ENCODE measurements at regions not wholly inside any gene's neighbourhood (a gene's known extent, or its start where the extent isn't known, plus 50 kb on each side); places are given as distances from the start of the nearest gene placed in this dataset.

DNA sequence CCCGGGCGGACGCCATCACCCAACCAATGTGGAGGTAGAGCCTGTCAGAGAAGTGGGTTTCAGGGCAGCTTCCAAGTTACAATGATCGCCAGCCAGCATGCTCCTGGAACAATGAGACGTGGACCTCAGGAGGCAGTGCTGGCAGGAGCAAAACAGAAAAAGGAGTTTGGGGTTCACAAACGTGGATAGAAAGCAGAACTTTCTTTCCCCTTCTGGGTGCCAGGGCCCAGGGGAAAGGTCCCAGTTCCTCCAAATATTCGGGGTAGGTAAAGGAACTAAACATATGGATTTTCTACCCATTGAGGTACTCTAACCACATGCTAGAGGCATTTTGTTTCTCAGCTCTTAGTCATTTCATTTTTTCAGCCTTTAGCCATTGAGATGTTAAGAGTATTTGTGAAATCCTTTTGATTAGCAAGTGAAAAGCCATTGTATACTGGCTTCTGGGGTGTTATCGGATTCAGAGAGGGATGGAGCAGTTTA is 488.4 kb upstream of the ADGRL2 start:
- CTCF ChIA-PET: no interaction called here
- POLR2A ChIA-PET: no interaction called here

DNA sequence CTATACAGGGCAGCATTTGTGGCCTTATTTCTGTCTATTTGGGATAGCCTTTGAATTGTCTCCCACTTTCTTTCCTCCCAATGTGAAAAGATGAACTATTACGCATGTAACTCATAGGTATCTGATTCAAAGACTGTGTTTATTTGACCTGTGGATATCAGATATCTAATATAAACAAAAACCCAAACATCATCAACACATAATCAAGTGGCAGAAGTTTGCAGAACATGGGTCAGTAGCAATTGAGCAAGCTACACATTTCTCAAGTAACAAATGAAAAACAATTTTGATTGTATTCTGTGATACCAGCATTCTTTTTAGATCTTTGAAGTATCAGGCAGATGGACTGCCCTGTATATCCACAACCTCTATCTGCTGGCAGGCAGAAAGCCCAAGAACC is 490.5 kb upstream of the ADGRL2 start:
- no peaks in the 10 kb centered on the region for H3K4me1 ChIP-seq (ENCODE audit: control insufficient read depth, insufficient read depth, low read length)
- ATAC-seq (no peak), DNase-seq (ENCODE audit: low read depth, low spot score) (no peak)
- CTCF ChIA-PET: no interaction called here
- BruUV-seq (replicated peaks): no TSS peak
- no peaks in the 10 kb centered on the region for H3K27me3 ChIP-seq (ENCODE audit: control insufficient read depth, insufficient read depth, low read length)
- POLR2A ChIA-PET: no interaction called here
- no peak overlapping the region for H3K27ac ChIP-seq (ENCODE audit: low read length)
- in situ Hi-C loops (cut with HindIII; ENCODE audit: low pct_unique_long_range_greater_than_20kb, low sequenced_read_pairs) (no loop called here), intact Hi-C loops (cut with micrococcal nuclease; ENCODE audit: unreplicated experiment) (loop anchor here (10.0 kb wide), 1 partner anchor 125 kb away; no protein-coding TSS in a partner anchor)
- no peak overlapping the region for H3K4me3 ChIP-seq (ENCODE audit: low read depth in 2 of 2, low read length in 2 of 2)
- no peak for TF ChIP-seq TCF7L2 (IDR thresholded peaks at IDR 0.05; ENCODE audit: low read depth, low read length)
- TF ChIP-seq, protein P1, sequence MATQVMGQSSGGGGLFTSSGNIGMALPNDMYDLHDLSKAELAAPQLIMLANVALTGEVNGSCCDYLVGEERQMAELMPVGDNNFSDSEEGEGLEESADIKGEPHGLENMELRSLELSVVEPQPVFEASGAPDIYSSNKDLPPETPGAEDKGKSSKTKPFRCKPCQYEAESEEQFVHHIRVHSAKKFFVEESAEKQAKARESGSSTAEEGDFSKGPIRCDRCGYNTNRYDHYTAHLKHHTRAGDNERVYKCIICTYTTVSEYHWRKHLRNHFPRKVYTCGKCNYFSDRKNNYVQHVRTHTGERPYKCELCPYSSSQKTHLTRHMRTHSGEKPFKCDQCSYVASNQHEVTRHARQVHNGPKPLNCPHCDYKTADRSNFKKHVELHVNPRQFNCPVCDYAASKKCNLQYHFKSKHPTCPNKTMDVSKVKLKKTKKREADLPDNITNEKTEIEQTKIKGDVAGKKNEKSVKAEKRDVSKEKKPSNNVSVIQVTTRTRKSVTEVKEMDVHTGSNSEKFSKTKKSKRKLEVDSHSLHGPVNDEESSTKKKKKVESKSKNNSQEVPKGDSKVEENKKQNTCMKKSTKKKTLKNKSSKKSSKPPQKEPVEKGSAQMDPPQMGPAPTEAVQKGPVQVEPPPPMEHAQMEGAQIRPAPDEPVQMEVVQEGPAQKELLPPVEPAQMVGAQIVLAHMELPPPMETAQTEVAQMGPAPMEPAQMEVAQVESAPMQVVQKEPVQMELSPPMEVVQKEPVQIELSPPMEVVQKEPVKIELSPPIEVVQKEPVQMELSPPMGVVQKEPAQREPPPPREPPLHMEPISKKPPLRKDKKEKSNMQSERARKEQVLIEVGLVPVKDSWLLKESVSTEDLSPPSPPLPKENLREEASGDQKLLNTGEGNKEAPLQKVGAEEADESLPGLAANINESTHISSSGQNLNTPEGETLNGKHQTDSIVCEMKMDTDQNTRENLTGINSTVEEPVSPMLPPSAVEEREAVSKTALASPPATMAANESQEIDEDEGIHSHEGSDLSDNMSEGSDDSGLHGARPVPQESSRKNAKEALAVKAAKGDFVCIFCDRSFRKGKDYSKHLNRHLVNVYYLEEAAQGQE (IDR thresholded peaks at IDR 0.05; ENCODE audit: insufficient read depth in 1 of 2, low read depth in 2 of 2, low read length in 1 of 2): no peak
- no peak for TF ChIP-seq POLR2AphosphoS5 (IDR thresholded peaks at IDR 0.05; ENCODE audit: low read depth, low read length)
- no peak for TF ChIP-seq SIN3A (IDR thresholded peaks at IDR 0.05; ENCODE audit: borderline replicate concordance, insufficient read depth, low read depth, low read length)
- TF ChIP-seq, protein P2, sequence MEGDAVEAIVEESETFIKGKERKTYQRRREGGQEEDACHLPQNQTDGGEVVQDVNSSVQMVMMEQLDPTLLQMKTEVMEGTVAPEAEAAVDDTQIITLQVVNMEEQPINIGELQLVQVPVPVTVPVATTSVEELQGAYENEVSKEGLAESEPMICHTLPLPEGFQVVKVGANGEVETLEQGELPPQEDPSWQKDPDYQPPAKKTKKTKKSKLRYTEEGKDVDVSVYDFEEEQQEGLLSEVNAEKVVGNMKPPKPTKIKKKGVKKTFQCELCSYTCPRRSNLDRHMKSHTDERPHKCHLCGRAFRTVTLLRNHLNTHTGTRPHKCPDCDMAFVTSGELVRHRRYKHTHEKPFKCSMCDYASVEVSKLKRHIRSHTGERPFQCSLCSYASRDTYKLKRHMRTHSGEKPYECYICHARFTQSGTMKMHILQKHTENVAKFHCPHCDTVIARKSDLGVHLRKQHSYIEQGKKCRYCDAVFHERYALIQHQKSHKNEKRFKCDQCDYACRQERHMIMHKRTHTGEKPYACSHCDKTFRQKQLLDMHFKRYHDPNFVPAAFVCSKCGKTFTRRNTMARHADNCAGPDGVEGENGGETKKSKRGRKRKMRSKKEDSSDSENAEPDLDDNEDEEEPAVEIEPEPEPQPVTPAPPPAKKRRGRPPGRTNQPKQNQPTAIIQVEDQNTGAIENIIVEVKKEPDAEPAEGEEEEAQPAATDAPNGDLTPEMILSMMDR (IDR thresholded peaks at IDR 0.05): no peak
- no peaks in the 10 kb centered on the region for H3K9me3 ChIP-seq (ENCODE audit: control insufficient read depth, insufficient read depth, low read depth, low read length)
- no peaks in the 10 kb centered on the region for H3K36me3 ChIP-seq (ENCODE audit: control insufficient read depth, insufficient read depth, low read length)

More for the DNA sequence above, 488.4 kb upstream of the ADGRL2 start:
- Histone ChIP-seq H3K4me3 (ENCODE audit: low read depth in 2 of 2, low read length in 2 of 2) (no peak overlapping the region), H3K36me3 (ENCODE audit: control insufficient read depth, insufficient read depth, low read length) (no peaks in the 10 kb centered on the region), H3K27me3 (ENCODE audit: control insufficient read depth, insufficient read depth, low read length) (no peaks in the 10 kb centered on the region), H3K9me3 (ENCODE audit: control insufficient read depth, insufficient read depth, low read depth, low read length) (no peaks in the 10 kb centered on the region), H3K4me1 (ENCODE audit: control insufficient read depth, insufficient read depth, low read length) (no peaks in the 10 kb centered on the region), H3K27ac (ENCODE audit: low read length) (no peak overlapping the region)
- ATAC-seq (no peak), DNase-seq (ENCODE audit: low read depth, low spot score) (no peak)
- TF ChIP-seq TCF7L2 (IDR thresholded peaks at IDR 0.05; ENCODE audit: low read depth, low read length) (no peak), SIN3A (IDR thresholded peaks at IDR 0.05; ENCODE audit: borderline replicate concordance, insufficient read depth, low read depth, low read length) (no peak), POLR2AphosphoS5 (IDR thresholded peaks at IDR 0.05; ENCODE audit: low read depth, low read length) (no peak)
- TF ChIP-seq, protein P1 (IDR thresholded peaks at IDR 0.05; ENCODE audit: insufficient read depth in 1 of 2, low read depth in 2 of 2, low read length in 1 of 2): no peak
- TF ChIP-seq, protein P2 (IDR thresholded peaks at IDR 0.05): no peak
- in situ Hi-C loops (cut with HindIII; ENCODE audit: low pct_unique_long_range_greater_than_20kb, low sequenced_read_pairs): no loop called here
- no TSS peak for BruUV-seq (replicated peaks)
- intact Hi-C loops (cut with micrococcal nuclease; ENCODE audit: unreplicated experiment): loop anchor here (10.0 kb wide), 1 partner anchor 122 kb away; no protein-coding TSS in a partner anchor

Measured in Panc1 (cell line).